ENCODE measurements at regions not wholly inside any gene's neighbourhood (a gene's known extent, or its start where the extent isn't known, plus 50 kb on each side); places are given as distances from the start of the nearest gene placed in this dataset.
"Not testable (repeated sequence)": the region's sequence is repeated elsewhere in the genome, so short reads cannot be mapped to it uniquely, and the experiment has no call there.

DNA sequence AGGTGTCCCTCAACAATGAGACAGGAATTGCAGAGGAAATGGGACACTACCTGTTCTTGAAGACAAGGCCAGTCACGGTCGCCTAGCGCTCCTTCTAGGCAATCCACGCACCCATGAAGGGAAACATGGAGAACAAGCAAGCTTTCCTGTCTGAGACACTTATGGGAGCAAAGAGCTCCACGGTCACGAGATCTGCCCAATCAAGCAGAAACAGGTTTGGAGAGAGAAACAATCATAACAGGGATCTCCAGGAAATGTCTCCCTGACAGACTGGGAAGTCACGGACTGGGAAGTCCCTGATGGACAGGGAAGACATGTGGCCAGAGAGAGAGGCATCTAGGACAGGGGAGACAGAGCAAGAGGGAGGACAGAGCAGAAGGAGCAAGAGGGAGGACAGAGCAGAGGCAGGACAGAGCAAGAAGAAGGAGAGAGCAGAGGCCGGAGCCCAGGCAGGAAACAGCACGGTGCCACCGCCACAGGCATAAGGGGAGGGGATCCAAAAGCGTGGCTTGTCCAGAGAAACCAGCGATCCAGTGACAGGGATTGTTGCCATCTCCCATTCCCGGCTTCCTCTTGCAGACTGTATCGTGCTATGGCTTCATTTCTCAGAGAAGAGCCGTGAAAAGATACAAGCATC is 167.8 kb upstream of the ZNF337 start:
- DNase-seq, result no peak

DNA sequence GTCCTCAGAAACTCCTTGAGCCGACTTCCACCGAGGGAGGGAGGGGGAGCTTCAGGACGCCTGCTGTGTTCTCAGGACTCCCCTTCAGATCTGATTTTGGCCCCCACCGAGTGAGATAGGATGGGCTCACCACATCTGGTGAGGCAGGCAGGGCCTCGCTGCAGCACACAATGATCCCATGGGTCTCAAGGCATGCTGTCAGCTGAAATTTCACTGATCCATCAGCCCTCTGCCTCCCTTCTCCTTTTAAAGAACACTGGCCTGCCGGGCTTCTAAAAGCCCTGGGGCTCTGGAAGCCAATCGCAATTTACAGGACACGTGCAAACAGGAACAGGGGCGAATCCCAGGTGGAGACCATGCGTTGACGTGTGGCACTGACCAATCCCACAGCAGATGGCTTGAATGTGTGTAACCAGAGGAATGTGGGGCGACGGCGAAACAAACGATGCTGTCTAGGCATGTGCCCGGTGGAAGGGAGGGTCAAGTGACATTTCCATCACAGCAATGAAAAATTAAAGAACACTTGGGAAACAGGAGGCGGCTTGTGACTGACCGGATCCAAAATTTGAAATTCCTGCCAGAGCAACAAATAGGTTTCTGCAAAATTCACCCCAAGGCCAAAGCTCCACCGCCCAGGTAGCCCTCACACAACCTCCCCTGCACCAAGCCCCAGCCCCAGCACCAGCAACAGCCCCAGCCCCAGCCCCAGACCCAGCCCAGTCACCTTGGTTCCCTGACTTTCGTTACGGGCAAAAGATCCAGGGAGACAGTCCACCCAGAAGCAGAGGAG is 167.1 kb upstream of the ZNF337 start:
- DNase-seq, result no peak

DNA sequence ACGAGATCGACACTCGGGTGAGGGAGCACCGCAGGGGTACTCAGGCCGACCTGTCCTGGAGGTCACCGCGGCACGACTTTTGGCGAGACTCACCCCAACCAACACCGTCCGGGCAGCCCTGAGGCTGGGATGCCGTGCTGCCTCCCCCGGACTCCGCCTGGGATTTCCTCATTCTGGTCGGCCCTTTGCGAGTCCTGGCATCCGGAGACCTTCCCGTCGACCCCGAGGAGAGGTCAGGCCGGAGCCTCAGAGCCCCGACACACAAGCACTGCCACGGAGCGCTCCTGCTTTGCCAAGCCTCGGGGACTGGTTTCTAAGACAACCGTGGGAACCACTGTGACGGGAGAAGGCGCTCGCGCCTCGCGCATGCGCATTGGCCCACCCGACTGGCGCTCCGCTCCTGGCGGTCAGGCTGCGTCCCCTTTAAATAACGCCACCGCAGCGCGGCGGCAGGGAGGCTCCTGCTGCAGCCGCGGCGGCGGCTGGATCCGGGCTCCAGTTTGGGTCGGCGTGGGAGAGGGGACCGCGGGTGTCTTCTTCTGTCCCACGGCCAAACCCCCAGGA is 166.4 kb upstream of the ZNF337 start:
- peak; percentile 70 to 77 (median 75) for DNase-seq

DNA sequence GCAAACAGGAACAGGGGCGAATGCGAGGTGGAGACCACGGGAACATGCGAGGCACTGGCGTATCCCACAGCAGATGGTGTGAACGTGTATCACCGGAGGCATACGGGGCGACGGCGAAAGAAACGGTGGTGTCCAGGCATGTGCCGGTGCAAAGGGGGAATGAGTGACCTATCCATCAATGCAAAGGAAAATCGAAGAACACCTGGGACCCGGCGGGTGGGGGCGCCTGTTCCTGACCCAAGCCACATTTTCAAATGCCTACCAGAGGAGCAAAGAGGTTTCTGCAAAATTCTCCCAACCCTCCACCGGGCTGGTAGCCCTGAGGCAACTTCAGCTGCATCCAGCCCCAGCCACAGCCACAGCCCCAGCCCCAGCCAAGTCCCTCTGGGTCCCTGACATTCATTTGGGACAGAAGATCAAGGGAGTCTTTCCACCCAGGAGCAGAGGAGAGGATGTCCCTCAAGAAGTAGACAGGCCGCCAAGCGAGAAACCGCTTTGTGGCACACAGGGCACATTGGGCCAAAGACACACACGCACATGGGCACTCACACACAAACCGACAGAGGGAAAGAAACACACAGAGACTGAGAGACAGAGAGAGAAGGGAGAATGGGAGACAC is 164.0 kb upstream of the ZNF337 start:
- no peak for DNase-seq

DNA sequence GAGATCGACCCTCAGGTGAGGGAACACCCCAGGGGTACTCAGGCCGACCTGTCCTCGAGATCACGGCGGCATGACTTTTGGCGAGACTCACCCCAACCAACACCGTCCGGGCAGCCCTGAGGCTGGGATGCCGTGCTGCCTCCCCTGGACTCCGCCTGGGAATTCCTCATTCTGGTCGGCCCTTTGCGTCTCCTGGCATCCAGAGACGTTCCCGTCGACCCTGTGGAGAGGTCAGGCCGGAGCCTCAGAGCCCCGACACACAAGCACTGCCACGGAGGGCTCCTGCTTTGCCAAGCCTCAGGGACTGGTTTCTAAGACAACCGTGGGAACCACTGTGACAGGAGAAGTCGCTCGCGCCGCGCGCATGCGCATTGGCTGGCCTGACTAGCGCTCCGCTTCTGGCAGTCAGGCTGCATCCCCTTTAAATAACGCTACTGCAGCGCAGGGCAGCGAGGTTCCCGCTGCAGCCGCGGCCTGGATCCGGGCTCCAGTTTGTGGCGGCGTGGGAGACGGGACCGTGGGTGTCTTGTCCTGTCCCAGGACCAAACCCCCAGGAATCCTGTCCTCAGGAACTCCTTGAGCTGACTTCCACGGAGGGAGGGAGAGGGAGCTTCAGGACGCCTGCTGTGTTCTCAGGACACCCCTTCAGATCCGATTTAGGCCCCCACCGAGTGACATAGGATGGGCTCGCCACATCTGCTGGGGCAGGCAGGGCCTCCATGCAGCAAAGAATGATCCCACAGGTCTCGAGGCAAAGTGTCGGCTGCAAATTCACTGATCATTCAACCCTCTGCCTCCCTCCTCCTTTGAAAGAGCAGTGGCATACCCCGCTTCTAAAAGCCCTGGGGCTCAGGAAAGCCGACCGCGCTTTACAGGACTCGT is 163.2 kb upstream of the ZNF337 start:
- DNase-seq, result peak; percentile 58 to 76 (median 72)

DNA sequence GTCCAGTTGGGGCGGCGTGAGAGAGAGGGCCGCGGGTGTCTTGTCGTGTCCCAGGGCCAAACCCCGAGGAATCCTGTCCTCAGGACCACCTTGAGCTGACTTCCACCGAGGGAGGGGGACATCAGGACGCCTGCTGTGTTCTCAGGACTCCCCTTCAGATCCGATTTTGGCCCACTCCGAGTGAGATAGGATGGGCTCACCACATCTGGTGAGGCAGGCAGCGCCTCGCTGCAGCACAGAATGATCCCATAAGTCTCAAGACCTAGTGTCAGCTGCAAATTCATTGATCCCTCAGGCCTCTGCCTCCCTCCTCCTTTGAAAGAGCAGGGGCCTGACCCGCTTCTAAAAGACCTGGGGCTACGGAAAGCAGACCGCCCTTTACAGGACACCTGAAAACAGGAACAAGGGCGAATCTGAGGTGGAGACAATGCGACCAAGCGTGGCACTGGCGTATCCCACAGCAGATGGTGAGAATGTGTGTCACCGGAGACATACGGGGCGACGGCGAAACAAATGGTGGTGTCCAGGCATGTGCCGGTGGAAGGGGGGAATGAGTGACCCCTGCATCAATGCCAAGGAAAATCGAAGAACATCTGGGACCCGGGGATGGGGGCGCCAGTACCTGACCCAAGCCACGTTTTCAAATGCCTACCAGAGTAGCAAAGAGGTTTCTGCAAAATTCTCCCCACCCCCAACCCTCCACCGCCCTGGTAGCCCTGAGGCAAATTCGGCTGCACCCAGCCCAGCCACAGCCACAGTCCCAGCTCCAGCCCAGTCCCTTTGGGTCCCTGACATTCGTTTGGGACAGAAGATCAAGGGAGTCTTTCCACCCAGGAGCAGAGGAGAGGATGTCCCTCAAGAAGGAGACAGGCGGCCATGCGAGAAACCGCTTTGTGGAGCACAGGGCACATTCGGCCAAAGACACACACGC is 162.1 kb upstream of the ZNF337 start:
- DNase-seq, result no peak

DNA sequence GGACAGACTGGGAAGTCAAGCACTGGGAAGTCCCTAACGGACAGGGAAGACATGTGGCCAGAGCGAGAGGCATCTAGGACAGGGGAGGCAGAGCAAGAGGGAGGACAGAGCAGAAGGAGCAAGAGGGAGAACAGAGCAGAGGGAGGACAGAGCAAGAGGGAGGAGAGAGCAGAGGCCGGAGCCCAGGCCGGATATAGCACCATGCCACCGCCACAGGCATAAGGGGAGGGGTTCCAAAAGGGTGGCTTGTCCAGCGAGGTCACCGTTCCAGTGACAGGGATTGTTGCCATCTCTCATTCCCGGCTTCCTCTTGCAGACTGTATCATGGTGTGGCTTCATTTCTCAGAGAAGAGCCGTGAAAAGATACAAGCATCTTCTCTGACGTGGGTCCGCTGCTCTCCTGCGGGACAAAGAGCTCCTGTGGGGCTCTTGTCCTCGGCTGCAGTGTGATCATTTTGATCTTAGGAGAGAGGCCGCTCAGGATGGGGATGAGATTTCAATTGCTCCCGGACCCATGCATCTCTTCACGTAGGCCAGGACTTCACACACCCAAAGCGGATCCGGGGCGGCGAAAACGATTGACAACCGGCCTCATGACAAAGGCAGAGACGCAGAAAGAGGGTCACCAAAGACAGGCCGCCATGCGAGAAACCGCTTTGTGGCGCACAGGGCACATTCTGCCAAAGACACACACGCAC is 160.6 kb upstream of the ZNF337 start:
- not testable (repeated sequence) for DNase-seq

DNA sequence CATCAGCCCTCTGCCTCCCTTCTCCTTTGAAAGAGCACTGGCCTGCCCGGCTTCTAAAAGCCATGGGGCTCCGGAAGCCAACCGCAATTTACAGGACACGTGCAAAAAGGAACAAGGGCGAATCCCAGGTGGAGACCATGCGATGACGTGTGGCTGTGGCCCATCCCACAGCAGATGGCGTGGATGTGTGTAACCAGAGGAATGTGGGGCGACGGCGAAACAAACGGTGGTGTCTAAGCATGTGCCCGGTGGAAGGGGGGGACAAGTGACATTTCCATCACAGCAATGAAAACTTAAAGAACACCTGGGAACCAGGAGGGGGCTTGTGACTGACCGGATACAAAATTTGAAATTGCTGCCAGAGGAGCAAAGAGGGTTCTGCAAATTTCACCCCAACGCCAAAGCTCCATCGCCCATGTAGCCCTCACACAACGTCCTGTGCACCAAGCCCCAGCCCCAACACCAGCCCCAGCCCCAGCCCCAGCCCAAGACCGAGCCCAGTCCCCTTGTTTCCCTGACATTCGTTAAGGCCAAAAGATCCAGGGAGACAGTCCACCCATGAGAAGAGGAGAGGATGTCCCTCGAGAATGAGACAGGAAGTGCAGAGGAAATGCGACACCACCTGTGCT is 159.7 kb upstream of the ZNF337 start:
- no peak for DNase-seq

DNA sequence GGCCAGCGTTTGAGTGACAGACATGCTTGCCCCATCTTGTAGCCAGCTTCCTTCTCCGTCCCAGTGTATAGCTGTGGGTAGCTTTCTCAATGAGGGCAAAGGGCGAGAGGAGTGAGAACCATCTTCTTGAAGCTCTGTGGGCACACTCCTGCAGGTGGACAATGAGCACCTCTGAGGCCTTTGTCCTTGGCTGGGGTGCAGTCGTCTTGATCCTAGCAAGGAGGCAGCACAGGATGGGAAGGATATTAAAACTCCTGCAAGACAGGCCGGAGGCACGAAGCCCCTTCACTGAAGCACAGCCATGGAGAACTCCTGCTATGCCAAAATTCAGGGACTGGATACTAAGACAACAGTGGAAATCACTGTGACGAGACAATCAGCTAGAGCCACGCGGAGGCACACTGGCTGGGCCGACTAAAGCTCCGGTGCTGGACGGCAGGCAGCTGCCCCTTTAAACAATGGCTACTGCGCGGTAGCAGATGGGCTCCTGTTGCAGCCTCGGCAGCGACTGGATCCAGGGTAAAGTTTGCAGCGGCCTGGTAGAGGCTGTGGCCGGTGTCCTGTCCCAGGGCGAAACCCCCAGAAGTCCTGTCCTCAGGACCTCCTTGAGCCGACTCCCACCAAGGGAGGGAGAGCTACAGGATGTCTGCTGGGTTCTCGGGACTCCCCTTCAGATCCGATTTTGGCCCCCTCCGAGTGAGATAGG is 159.0 kb upstream of the ZNF337 start:
- DNase-seq, result not testable (repeated sequence)

DNA sequence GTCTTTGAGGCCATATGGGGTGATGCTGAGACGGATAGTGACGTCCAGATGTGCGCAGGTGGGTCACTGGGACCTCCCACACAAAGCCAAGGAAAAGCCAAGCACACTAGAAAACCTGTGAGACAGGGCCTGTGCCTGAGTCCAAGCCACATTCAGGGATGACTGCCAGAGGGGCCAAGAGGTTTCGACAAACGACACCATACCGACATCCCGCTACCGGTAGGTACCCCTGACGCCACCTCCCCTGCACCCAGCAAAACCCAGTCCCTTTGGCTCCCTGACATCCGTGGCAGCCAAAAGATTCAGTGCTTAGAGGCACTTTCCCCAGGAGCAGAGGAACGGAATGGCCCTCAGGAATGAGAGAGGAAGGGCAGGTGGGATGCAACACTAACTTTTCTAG is 158.0 kb upstream of the ZNF337 start:
- not testable (repeated sequence) for DNase-seq

DNA sequence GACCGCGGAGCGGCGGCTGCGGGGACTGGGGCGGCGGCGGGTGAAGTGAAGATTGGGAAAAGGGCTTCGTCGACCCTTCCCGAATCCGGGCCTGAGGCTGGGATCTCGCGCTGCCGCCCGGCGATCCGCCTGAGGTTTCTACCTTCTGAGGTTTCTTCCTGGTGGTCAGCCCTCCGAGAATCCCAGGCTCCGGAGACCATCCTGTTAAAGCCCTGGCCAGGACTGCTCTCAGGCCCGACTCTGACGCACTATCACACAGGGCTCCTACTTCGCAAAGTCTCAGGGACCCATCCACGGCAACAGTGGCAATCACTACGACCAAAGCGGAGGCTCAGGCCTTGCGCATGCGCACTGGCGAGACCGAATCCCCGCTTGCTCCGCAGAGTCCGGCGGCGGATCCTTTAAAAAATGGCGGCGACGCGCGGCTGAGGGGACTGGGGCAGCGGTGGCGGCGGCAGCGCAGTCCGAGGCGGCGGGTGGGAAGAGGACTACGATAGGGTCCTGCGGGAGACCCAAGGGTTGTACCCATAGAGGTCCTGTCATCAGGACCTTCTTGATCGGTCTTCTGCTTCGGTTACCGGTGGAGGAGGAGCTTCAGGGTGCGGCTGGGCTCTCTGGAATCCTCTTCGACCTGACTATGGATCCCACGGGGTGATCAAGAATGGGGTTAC is 157.2 kb upstream of the ZNF337 start:
- DNase-seq, result peak; percentile 63 to 84 (median 75)

DNA sequence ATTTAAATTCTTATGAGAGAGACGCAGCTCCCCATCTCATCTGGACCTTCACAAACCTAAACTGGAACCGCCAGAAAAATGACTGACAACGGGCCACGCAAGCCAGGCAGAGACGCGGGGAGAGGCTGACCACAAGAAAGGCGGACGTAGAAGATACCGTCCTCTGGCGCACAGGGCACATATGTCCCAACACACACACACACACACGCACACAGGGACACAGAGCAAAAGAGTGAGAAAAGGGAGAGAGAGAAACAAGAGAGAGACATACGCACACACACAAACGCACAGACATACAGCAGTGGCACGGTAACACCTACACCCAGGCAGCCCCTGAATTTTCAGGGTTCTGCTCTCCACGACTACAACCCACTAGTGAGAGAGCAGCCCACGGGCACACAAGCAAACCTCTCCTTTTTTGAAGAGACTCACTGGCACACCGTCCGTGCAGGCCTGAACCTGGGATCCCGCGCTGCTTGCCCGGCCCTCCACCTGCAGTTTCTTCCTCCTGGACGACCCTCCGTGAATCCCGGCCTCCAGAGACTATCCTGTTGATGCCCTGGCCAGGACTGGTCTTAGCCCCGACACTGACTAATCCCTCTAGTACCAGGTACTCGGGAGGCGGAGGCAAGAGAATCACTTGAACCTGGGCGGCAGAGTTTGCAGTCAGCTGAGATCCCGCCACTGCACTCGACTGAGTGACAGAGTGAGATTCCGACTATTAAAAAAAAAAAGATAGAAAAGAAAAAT is 156.5 kb upstream of the ZNF337 start:
- not testable (repeated sequence) for DNase-seq

DNA sequence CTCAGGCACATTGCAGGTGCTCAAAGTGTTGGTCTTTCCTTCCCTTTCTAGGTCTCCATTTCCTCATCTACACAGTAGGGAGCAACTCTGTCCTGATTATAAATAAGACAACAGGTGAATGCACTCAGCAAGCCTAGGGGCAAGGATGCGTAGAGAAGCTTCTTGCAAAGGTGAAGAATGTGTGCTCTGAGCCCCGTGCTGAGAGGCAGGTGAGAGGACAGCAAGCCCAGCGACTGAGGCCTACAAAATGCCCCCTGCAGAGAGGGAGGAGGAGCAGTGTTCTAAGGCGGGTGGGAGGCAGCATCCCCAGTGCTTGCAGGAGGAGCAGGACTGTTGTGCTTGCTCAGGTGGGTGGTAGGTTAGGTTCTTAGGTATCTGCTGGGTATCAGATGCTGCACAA is 153.5 kb upstream of the ZNF337 start:
- DNase-seq, result not testable (repeated sequence)

DNA sequence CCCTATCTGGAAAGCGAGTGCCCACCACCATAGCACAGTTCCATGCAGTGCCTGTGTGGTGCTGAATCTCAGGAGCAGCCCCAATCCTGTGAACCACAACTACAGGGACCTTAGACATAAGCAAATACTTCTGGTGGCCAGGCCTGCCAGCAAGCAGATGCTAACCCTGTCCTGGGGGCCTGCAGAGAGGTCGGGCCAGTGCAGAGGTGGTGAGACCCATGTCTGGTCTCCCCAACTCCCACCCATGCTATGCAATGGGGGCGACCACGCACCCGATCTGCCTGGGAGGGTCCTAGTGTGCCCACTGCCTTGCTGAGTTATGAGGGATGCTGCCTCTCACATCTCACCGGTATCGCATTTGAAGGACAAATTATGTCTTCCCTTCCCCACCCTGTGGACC is 151.6 kb upstream of the ZNF337 start:
- DNase-seq, result no peak

DNA sequence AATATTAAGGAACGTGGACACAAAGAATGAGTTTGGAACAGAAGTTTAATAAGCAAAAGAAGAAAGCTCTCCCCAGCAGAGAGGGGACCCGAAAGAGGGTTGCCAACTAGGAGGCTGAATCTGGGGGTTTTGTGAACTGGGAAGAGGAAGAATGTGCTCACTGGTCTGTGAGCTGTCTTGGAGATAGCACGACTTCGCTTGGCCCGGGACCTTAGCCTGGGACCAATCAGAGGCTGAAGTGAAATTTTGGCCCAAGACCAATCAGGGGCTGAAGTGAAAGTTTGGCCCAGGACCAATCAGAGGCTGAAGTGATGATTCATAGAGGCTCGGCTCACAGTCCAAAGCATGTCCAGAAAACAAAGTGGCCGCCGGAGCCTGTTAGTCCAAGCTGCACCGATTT is 148.0 kb upstream of the ZNF337 start:
- DNase-seq, result not testable (repeated sequence)

DNA sequence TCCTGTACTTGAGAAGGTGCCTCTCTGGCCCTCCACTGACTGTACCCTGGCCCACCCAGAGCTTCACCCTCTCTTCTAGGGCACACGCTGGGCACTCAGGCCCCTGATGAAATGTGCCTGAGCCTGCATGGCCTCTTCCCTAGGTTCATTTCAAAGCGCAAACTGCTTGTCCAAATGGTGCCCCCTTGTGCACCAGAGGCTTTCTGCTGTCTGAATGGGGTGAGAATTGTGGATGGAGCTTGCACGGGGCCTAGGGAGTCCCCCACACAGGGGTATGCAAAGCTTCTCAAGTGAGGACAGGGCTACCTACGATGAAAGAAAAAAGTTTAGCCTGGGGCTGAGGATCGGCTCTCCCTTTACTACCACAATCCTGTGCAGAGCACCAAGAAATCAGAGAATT is 116.9 kb upstream of the ZNF337 start:
- not testable (repeated sequence) for DNase-seq

DNA sequence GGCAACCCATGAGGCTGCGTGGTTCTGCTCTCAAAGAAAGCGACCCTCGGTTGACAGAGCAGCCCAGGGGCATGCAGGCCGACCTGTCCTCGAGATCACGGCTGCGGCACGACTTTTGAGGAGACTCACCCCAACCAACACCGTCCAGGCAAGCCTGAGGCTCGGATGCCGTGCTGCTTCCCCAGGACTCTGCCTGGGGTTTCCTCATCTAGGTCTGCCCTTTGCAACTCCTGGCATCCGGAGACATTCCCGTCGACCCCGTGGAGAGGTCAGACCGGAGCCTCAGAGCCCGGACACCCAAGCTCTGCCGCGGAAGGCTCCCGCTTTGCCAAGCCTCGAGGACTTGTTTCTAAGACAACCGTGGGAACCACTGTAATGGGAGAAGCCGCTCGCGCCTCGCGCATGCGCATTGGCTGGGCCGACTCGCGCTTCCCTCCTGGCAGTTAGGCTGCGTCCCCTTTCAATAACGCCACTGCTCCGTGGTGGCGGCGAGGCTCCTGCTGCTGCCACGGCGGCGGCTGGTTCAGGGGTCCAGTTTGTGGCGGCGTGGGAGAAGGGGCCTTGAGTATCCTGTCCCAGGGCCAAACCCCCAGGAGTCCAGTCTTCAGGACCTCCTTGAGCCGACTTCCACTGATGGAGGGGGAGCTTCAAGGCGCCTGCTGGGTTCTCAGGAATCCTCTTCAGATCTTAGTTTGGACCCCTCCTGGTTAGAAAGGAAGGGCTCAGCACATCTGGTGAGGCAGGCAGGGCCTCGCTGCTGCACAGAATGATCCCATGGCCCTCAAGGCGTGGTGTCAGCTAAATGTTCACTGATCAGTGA is 101.7 kb upstream of the ZNF337 start:
- DNase-seq, result not testable (repeated sequence)
